ENCODE measurements at regions not wholly inside any gene's neighbourhood (a gene's known extent, or its start where the extent isn't known, plus 50 kb on each side); places are given as distances from the start of the nearest gene placed in this dataset.

- DNase-seq = no peak
Observed at GRCh38 chr15:95957861-95958260, 372.6 kb upstream of the NR2F2 start.

DNA sequence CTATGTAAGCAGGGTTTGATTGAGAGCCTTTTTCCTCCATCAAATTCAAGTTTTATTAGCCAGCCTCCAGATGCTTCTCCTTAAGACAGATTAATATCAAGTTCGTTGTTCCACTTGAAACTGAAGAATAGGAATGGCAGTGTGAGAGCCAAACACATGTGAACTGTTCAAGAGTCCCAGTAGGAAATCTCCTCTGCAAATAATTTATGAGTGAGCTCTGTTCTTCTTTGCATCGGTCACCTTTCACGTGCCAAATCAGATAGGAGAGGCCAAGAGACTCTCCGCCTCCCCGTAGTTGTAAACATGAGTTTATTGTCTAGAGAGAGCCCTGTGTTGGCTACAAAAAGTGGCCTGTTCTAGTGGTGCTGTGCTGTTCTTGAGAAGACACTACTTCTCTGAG lies 372.1 kb upstream of the NR2F2 start:
- no peak for DNase-seq

DNA sequence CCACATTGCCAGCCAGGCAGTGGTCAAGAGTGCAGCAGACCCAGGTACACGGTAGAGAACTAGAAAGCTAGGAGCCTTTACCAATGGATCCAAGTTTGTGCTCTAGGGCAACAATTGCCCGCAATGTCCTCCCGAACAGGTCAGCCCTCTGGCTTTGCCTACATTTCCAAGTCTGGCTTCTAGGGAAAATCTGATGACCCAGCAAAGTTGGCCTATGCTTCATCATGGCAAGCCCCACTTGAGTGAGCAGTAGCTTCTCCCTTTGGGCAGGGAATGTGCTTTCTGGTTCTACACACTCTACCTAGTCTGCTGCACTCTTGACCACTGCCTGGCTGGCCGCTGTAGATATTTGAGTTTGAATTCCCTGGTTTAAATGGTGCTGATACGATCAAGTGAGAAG lies 361.6 kb upstream of the NR2F2 start:
- no peak for DNase-seq

DNA sequence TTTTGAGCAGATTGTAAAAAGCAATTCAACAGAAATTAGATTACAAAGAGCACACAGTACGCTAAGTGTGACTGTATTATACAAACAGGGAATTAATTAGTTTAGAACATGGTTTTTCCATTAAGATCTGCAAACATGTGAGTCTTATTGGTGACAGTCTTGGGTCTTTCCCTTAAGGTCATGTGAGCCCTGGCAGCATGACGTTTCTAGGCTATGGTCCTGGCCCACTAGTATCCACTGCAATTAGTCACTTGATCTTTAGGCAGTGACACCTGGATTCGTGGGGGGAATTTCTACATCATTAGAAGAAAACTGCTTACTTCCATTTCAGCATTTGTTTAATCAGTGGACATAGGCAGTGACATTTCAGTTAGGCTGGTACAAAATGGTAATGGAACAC lies 360.2 kb upstream of the NR2F2 start:
- DNase-seq = no peak

DNA sequence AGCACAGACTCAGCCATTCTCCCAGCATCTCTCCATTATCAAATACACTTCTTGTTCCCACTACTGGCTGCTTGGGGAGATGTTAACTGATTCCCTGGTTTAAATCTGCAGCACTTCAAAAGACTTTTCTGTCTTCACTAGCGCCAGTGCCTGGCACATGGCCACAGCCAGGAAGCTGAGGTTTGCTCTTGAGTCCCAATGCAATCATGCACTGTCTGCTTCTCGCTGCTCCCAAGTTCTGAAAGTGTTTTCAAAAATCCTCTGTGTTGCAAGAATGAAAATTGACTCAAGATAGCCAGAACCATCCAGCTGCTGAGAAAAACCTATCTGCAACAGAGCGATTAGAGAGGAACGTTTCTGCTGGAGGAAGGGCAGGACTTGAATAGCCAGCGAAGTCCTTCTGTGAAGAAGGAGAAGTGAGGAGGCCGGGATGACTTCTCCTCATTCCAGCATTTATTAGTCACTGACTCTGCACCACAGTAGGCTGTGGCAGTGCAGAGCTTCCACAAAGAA lies 358.4 kb upstream of the NR2F2 start:
- no peak for DNase-seq

DNA sequence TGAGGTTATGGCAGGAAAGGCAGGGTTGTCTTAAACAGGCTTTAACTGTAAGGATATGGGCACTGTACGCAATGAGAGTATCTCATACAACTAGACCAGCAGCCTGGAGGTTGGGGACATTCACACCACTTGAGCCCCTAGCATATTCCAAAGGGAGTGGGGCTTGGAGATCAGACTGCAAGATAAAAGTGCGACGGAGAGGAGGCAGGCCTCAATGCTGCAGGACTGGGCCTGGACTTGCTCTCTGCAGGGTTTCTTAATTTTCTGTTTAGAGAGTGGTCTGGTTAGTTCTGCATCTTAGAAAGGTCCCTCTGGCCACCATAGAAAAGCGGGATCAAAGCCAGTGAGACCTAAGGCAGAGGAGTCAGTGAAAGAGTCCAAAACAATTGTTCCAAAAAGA lies 357.7 kb upstream of the NR2F2 start:
- no peak for DNase-seq

DNA sequence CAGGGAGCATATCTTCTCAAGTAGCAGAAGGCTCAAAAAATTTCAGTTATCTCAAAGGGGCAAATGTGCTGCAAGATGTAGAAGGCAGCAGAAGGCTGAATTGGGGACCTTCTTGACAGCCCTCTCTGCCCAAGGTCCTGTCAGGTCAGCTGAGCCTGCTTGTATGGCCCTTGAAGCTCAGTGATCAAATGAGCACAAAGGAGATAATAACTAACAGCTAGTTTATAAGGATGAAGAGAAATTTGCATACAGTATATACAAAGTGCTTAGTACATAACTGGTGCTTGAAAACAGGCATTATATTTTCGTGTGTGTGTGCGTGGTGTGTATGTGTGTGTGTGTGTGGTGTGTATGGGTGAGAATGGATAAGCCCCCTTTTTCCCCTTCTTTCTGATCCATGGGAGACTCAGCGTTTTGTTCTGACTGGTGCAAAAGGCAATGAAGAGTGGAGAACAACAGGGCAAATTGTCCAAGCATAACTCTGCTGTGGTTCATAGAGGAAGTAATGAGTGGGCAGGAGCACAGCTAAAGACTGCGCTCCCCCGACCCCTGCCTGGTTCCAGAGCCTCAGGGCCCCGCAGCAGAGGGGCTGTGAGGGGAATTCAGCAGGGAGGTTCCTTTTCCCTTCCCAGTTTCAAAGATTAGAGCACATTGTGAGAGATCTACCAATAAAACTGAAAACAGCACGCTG lies 356.8 kb upstream of the NR2F2 start:
- DNase-seq = no peak

DNA sequence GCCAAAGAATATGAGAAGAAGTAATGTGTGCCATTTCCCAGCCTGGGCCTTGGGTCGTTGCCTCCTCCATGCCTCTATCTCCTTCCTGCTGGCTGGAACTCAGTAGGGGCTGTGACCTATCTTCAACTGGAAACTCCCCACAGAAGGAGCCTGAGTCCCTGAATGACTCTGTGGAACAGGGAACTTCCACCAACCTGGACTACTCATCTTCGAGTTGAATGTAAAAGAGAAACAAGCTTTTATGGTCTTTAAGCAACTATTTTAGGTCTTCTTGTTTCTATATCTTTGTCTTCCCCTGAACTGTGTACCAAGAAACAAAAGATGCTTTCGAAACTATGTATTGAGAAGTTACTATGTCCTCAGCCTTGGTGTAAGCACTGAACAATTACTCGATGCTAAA lies 355.3 kb upstream of the NR2F2 start:
- no peak for DNase-seq

DNA sequence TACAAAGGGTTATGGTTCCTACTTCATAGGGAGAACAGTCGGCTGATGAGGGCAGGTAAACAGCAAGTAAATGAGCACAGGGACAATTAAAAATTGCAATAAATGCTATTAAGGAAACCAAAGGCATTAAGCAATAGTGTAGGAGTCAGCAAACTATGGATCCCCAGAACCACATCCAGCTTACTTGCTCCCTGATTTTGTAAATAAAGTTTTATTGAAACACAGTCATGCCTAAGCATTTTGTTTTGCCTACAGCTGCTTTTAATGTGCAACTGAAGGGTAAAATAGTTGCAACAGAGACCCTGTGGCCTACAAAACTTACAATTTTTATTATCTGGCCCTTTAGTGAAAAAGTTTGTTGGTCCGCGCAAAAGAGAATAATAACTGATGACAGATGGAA lies 351.2 kb upstream of the NR2F2 start:
- no peak for DNase-seq

DNA sequence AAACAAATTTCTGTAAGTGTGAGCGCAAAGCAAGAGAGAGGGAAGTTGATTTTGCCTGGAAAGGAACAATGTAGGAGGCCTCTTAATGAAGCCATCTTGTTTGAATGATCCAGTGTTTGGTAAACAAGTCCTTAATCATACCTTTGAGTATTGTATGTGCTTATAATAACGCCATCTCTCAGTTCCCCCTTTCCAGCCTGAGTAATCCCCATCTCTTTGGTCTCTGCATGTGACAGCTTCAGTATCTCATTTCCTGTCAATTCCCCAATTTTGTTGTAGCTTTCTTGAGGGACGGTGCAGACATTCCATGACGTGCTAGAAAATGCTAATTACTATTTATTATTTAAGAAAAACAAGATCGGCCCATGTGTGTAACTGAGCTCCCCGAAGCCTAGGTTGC lies 349.3 kb upstream of the NR2F2 start:
- DNase-seq = no peak

DNA sequence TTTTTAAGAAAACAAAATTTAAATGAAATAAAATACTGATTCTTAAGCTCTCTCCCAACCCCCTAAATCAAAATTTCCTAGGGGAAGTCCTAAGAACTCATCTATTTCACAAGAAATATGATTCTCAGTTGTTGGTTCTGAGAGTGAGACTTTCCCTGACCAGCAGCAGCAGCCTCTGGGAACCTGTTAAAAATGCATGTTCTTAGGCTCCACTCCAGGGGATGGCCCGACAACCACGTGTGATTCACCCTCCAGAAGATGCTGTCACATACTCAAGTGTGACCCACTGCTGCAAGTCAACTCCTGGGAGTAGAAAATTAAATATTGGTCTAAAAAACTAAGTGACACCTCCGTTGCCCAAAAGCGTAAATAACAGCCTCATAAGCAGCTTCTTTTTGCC lies 343.2 kb upstream of the NR2F2 start:
- no peak for DNase-seq

DNA sequence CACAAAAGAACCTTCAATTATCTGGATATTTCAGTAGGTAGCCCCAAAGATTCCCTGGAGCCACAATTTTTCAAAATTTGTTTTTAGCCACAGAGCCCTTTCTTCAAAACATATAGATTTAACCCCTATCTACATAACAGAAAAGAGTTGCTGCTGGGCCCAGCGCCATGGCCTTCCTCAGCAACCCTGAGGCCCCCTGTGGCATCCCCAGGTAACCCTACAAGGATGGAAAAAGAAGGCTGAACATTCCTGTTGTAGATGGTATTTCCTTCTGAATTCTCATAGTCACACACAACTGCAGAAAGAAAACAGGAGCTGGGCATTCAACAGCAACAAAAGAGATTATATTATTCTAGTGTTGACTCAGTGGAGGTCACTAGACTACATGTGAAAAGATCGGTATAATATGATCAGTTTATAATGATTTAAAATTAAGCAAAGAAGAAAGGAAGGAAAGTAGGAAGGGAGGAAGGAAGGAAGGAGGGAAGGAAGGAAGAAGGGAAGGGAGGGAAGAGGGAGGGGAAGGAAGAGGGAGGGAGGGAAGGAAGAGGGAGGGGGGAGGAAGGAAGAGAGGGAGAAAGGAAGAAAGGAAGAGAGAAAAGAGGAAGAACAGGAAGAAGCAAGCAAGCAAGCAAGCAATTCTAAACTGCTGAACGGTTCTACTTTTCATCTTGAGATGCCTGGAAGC lies 342.5 kb upstream of the NR2F2 start:
- DNase-seq = no peak

DNA sequence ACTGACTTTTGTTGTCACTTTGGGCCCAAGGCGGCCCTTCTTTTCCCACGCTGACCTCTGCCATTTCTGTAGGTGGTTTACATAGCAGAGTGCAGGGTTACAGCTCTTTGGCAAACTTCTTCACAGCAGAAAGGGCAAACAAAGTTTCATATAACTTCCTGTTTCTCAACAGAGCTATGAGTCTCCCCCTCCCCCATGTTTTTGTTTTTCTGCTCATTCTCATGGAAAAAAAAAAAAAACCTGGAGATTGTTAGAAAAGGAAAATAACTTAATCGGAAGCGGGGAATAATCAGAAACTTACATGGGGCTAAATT lies 342.0 kb upstream of the NR2F2 start:
- DNase-seq = no peak

DNA sequence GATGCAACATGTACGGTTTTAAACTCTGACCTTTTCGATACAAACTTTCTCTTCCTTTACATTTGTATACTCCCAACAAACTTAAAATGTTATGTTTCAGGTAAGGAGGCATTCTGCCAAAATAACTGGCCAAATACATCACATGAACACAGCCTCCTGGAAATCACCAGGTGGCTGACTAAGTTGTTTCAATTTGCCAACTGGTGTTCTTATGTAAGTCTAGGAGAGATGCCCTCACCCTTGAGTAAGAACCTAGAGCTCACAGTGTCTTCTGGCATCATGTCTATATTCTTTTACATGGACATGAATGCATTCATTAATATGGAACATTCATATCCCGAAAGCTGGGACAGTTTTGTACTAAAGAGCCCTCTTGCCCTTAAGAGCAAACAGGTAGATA lies 341.1 kb upstream of the NR2F2 start:
- no peak for DNase-seq

GRCh38 chr15:95990833-95991232 lies 339.7 kb upstream of the NR2F2 start:
- DNase-seq = no peak

GRCh38 chr15:95994418-95994817 lies 336.1 kb upstream of the NR2F2 start:
- DNase-seq = no peak

GRCh38 chr15:95995375-95996168 lies 334.9 kb upstream of the NR2F2 start:
- DNase-seq = no peak

DNA sequence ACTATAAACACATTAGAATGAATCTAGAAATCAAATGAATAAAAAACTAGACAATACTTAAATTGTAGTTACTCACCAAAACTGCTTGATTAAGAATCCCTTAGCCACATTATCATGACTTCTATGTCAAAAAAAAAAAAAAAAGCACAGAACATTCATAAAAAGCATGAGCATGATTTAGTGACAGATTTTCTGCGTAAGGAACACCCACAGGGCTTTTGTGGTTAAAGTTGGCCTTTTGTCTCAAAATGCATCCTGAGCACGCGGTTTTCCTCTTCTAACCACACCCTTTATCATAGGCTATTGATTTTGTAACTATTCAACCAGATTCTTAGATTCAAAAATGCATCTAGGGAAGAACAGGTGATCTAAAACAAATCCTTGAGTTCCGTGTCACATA lies 334.0 kb upstream of the NR2F2 start:
- no peak for DNase-seq

GRCh38 chr15:95998935-95999334 lies 331.6 kb upstream of the NR2F2 start:
- no peak for DNase-seq

- DNase-seq = no peak
Observed at GRCh38 chr15:96002890-96003859, 327.3 kb upstream of the NR2F2 start.

- DNase-seq = no peak
Observed at GRCh38 chr15:96005906-96006305, 324.6 kb upstream of the NR2F2 start.

GRCh38 chr15:96011136-96011535 lies 319.4 kb upstream of the NR2F2 start:
- DNase-seq = no peak

GRCh38 chr15:96014939-96015338 lies 315.6 kb upstream of the NR2F2 start:
- DNase-seq = no peak

All from activated CD4-positive, alpha-beta T cell treated with anti-CD3 and anti-CD28 coated beads for 1 hour (primary cell).